IMR-90 (cell line): ENCODE measurements at regions not wholly inside any gene's neighbourhood (a gene's known extent, or its start where the extent isn't known, plus 50 kb on each side); places are given as distances from the start of the nearest gene placed in this dataset.

Experiments used
- CTCF ChIP-seq: conservative IDR thresholded peaks from 2 replicates; pipeline ENCODE4 v1.5.1; 2012; ENCODE audit warnings: mild to moderate bottlenecking, low read depth, low read length, improper control_type of control experiment
- MAZ ChIP-seq: IDR thresholded peaks from 2 replicates; pipeline ENCODE4 v1.6.1; 2012; ENCODE audit warnings: low read depth, mild to moderate bottlenecking, low read length, improper control_type of control experiment, moderate library complexity, borderline replicate concordance

DNA sequence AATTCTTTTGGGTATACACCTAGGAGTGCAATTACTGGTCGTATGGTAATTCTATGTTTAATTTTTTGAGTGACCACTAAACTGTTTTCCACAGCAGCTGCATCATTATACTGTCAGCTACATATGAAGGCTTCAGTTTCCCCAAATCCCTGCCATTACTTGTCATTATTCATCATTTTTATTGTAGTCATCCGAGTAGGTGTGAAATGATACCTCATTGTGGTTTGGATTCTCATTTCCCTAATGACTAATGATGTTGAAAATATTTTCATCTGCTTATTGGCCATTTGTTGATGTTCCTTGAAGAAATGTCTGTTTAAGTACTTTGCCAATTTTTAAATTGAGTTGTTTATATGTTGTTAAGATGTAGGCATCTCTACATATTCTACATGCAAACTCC, 633.6 kb upstream of the IMPG1 start:
- TF ChIP-seq CTCF (no peak), MAZ (no peak)
